ENCODE measurements at regions not wholly inside any gene's neighbourhood (a gene's known extent, or its start where the extent isn't known, plus 50 kb on each side); places are given as distances from the start of the nearest gene placed in this dataset.
"Not testable (repeated sequence)": the region's sequence is repeated elsewhere in the genome, so short reads cannot be mapped to it uniquely, and the experiment has no call there.

- FAIRE-seq (no peak), DNase-seq (ENCODE audit: low read depth, low spot score) (no peak)
- H3K4me2 ChIP-seq (ENCODE audit: insufficient read depth, low read length), result no peak overlapping the region
- H2AFZ ChIP-seq (ENCODE audit: low read depth, low read length), result no peak overlapping the region
- BruUV-seq (replicated peaks), result no TSS peak
- TF ChIP-seq, protein P1, sequence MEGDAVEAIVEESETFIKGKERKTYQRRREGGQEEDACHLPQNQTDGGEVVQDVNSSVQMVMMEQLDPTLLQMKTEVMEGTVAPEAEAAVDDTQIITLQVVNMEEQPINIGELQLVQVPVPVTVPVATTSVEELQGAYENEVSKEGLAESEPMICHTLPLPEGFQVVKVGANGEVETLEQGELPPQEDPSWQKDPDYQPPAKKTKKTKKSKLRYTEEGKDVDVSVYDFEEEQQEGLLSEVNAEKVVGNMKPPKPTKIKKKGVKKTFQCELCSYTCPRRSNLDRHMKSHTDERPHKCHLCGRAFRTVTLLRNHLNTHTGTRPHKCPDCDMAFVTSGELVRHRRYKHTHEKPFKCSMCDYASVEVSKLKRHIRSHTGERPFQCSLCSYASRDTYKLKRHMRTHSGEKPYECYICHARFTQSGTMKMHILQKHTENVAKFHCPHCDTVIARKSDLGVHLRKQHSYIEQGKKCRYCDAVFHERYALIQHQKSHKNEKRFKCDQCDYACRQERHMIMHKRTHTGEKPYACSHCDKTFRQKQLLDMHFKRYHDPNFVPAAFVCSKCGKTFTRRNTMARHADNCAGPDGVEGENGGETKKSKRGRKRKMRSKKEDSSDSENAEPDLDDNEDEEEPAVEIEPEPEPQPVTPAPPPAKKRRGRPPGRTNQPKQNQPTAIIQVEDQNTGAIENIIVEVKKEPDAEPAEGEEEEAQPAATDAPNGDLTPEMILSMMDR (IDR thresholded peaks at IDR 0.05; ENCODE audit: extremely low read depth in 1 of 2, insufficient read depth in 1 of 2, low read depth in 1 of 2, low read length in 2 of 2), result no peak
- TF ChIP-seq JUN (IDR thresholded peaks at IDR 0.05; ENCODE audit: borderline replicate concordance, insufficient read depth, insufficient read length, low read depth) (no peak), EZH2 (IDR thresholded peaks at IDR 0.05; ENCODE audit: borderline replicate concordance, low read depth, low read length, severe bottlenecking) (no peak), GATA2 (IDR thresholded peaks at IDR 0.05; ENCODE audit: insufficient read depth, insufficient read length, low read depth, low read length) (no peak), FOS (IDR thresholded peaks at IDR 0.05; ENCODE audit: borderline replicate concordance, insufficient read depth, low read length) (no peak), POLR2A (IDR thresholded peaks at IDR 0.05; ENCODE audit: low read depth, low read length) (no peak), POLR2AphosphoS5 (IDR thresholded peaks at IDR 0.05; ENCODE audit: insufficient read depth, low read depth, low read length) (no peak), MYC (IDR thresholded peaks at IDR 0.05; ENCODE audit: low read depth, low read length) (no peak)
- H3K27ac ChIP-seq (ENCODE audit: insufficient read depth, low read depth, low read length), result no peak overlapping the region
- intact Hi-C loops (cut with micrococcal nuclease) (no loop called here), dilution Hi-C loops (cut with MboI; ENCODE audit: extremely low pct_ligation_motif_present, low sequenced_read_pairs) (no loop called here)
- H4K20me1 ChIP-seq (replicated peaks; ENCODE audit: control insufficient read depth, extremely low read depth, insufficient read depth, low read length), result no peaks in the 10 kb centered on the region
- H3K36me3 ChIP-seq (ENCODE audit: control insufficient read depth in 2 of 2, extremely low read depth in 1 of 2, insufficient read depth in 2 of 2, low read length in 2 of 2), result no peaks in the 10 kb centered on the region
- POLR2A ChIA-PET, result no interaction called here
- no peaks in the 10 kb centered on the region for H3K4me1 ChIP-seq (ENCODE audit: control insufficient read depth, extremely low read depth, insufficient read depth, low read length)
- H3K4me3 ChIP-seq (replicated peaks in 1 of 3; ENCODE audit: insufficient read depth in 1 of 3, low read depth in 1 of 3, low read length in 3 of 3), result no peak overlapping the region
- CTCF ChIA-PET, result no interaction called here
- no peaks in the 10 kb centered on the region for H3K79me2 ChIP-seq (ENCODE audit: control insufficient read depth, insufficient read depth, low read length)
- H3K27me3 ChIP-seq (ENCODE audit: control insufficient read depth in 2 of 2, insufficient read depth in 2 of 2, low read length in 2 of 2), result no peaks in the 10 kb centered on the region
- H3K9ac ChIP-seq (replicated peaks; ENCODE audit: extremely low read depth, insufficient read depth, low read length), result no peak overlapping the region
- H3K9me3 ChIP-seq (replicated peaks; ENCODE audit: control insufficient read depth, insufficient read depth, low read length), result peaks cover 3% of the 10 kb centered on the region
- no peaks in the 10 kb centered on the region for H3K9me1 ChIP-seq (replicated peaks; ENCODE audit: control insufficient read depth, extremely low read depth, insufficient read depth, low read length)
Measured at GRCh38 chr21:24486973-24487372, 1120.3 kb downstream of the MRPL39 start.

DNA sequence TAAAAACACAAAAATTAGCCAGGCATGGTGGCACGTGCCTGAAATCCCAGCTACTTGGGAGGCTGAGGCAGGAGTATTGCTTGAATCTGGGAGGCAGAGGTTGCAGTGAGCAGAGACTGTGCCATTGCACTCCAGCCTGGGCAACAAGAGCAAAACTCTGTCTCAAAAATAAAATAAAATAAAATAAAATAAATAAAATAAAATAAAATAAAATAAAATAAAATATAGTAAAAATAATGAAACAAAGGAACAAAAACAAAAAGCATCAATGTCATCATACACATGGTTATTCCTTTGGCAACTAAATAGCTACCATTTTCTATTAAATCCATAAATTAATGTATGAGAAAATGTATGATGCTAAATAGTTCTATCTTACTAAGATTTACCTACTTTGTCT, 1123.9 kb downstream of the MRPL39 start:
- POLR2A ChIA-PET, result not testable (repeated sequence)

More for the DNA sequence above, 1123.9 kb downstream of the MRPL39 start:
- H3K9me1 ChIP-seq (replicated peaks; ENCODE audit: control insufficient read depth, extremely low read depth, insufficient read depth, low read length); BruUV-seq (replicated peaks); H3K4me1 ChIP-seq (ENCODE audit: control insufficient read depth, extremely low read depth, insufficient read depth, low read length); H3K4me3 ChIP-seq (replicated peaks in 1 of 3; ENCODE audit: insufficient read depth in 1 of 3, low read depth in 1 of 3, low read length in 3 of 3); DNase-seq (ENCODE audit: low read depth, low spot score); H3K9me3 ChIP-seq (replicated peaks; ENCODE audit: control insufficient read depth, insufficient read depth, low read length); H4K20me1 ChIP-seq (replicated peaks; ENCODE audit: control insufficient read depth, extremely low read depth, insufficient read depth, low read length); H2AFZ ChIP-seq (ENCODE audit: low read depth, low read length); FAIRE-seq; H3K36me3 ChIP-seq (ENCODE audit: control insufficient read depth in 2 of 2, extremely low read depth in 1 of 2, insufficient read depth in 2 of 2, low read length in 2 of 2); H3K4me2 ChIP-seq (ENCODE audit: insufficient read depth, low read length); H3K27me3 ChIP-seq (ENCODE audit: control insufficient read depth in 2 of 2, insufficient read depth in 2 of 2, low read length in 2 of 2); CTCF ChIA-PET; dilution Hi-C loops (cut with MboI; ENCODE audit: extremely low pct_ligation_motif_present, low sequenced_read_pairs); H3K79me2 ChIP-seq (ENCODE audit: control insufficient read depth, insufficient read depth, low read length); intact Hi-C loops (cut with micrococcal nuclease); H3K9ac ChIP-seq (replicated peaks; ENCODE audit: extremely low read depth, insufficient read depth, low read length); H3K27ac ChIP-seq (ENCODE audit: insufficient read depth, low read depth, low read length): not testable (repeated sequence)

All from endothelial cell of umbilical vein (primary cell).